ENCODE measurements at regions not wholly inside any gene's neighbourhood (a gene's known extent, or its start where the extent isn't known, plus 50 kb on each side); places are given as distances from the start of the nearest gene placed in this dataset.

GRCh38 chr12:24155042-24155441, 205.6 kb upstream of the SOX5 start:
- DNase-seq (ENCODE audit: low spot score), result no peak

GRCh38 chr12:24153079-24153478, 203.6 kb upstream of the SOX5 start:
- no peak for DNase-seq (ENCODE audit: low spot score)

GRCh38 chr12:24152270-24152669, 202.8 kb upstream of the SOX5 start:
- no peak for DNase-seq (ENCODE audit: low spot score)

- DNase-seq (ENCODE audit: low spot score), result no peak
These were observed 194.5 kb upstream of the SOX5 start for GRCh38 chr12:24143928-24144327.

GRCh38 chr12:24139035-24139434, 189.6 kb upstream of the SOX5 start:
- DNase-seq (ENCODE audit: low spot score), result no peak

GRCh38 chr12:24138041-24138440, 188.6 kb upstream of the SOX5 start:
- no peak for DNase-seq (ENCODE audit: low spot score)

- DNase-seq (ENCODE audit: low spot score), result no peak
These were observed 185.8 kb upstream of the SOX5 start for GRCh38 chr12:24135158-24135850.

- DNase-seq (ENCODE audit: low spot score), result no peak
These were observed 184.6 kb upstream of the SOX5 start for GRCh38 chr12:24134092-24134491.

- DNase-seq (ENCODE audit: low spot score), result no peak
These were observed 183.9 kb upstream of the SOX5 start for GRCh38 chr12:24133384-24133783.

GRCh38 chr12:24127919-24128721, 178.7 kb upstream of the SOX5 start:
- DNase-seq (ENCODE audit: low spot score), result no peak

- DNase-seq (ENCODE audit: low spot score), result no peak
These were observed 175.8 kb upstream of the SOX5 start for GRCh38 chr12:24125280-24125679.

- no peak for DNase-seq (ENCODE audit: low spot score)
These were observed 172.4 kb upstream of the SOX5 start for GRCh38 chr12:24121911-24122310.

- DNase-seq (ENCODE audit: low spot score), result no peak
These were observed 169.2 kb upstream of the SOX5 start for GRCh38 chr12:24118668-24119067.

GRCh38 chr12:24116548-24116947, 167.1 kb upstream of the SOX5 start:
- no peak for DNase-seq (ENCODE audit: low spot score)

- no peak for DNase-seq (ENCODE audit: low spot score)
These were observed 164.2 kb upstream of the SOX5 start for GRCh38 chr12:24113701-24114100.

- no peak for DNase-seq (ENCODE audit: low spot score)
These were observed 162.1 kb upstream of the SOX5 start for GRCh38 chr12:24111616-24112015.

GRCh38 chr12:24111086-24111485, 161.6 kb upstream of the SOX5 start:
- DNase-seq (ENCODE audit: low spot score), result no peak

GRCh38 chr12:24109381-24110039, 160.0 kb upstream of the SOX5 start:
- peak; percentile 10 for DNase-seq (ENCODE audit: low spot score)

GRCh38 chr12:24102676-24103075, 153.2 kb upstream of the SOX5 start:
- no peak for DNase-seq (ENCODE audit: low spot score)

- DNase-seq (ENCODE audit: low spot score), result no peak
These were observed 150.1 kb upstream of the SOX5 start for GRCh38 chr12:24099576-24099975.

GRCh38 chr12:24095245-24095644, 145.8 kb upstream of the SOX5 start:
- DNase-seq (ENCODE audit: low spot score), result no peak

- no peak for DNase-seq (ENCODE audit: low spot score)
These were observed 140.0 kb upstream of the SOX5 start for GRCh38 chr12:24089510-24089890.

Data from HT-29 (cell line).